IMR-90 (cell line): ENCODE measurements at regions not wholly inside any gene's neighbourhood (a gene's known extent, or its start where the extent isn't known, plus 50 kb on each side); places are given as distances from the start of the nearest gene placed in this dataset.

Experiments used
- ATAC-seq: fragments of 200-7000 bp; cut with Tn5 transposase; 2 replicates; pipeline ENCODE4 v1.9.1; 2020; ENCODE audit warnings: low read depth, mild to moderate bottlenecking, moderate library complexity
- BruUV-seq: library from RNA; stranded (reverse); fragments of 400-500 nt; replicated peaks from 2 replicates; lab custom pipeline; 2021; lab: Mats Ljungman, UMichigan
- CTCF ChIA-PET: fragments of 300-600 bp; formaldehyde crosslinking; extraction: SDS; loops from one replicate; lab custom pipeline; 2021; ENCODE audit warnings: antibody characterized with exemption; lab: Yijun Ruan, JAX
- POLR2A ChIA-PET: fragments of 300-600 bp; sonication (Branson Sonifier 250); formaldehyde crosslinking; loops from one replicate; lab custom pipeline; 2022; ENCODE audit warnings: antibody characterized with exemption; ENCODE audit not compliant: unreplicated experiment; lab: Charles Lee
- DNase-seq: peaks from one replicate; pipeline ENCODE4 v3.0.0; 2013
- H2AFZ ChIP-seq: replicated peaks from 2 replicates; pipeline ENCODE3; 2013; ENCODE audit warnings: low read length, mild to moderate bottlenecking; ENCODE audit not compliant: poor library complexity
- H2AK5ac ChIP-seq: 2 replicates; pipeline ENCODE4 v1.6.1; 2013; ENCODE audit warnings: low read depth, low read length, inconsistent platforms
- H2AK9ac ChIP-seq: replicated peaks from 2 replicates; pipeline ENCODE3; 2013; ENCODE audit warnings: mild to moderate bottlenecking, low read depth, low read length, moderate library complexity; ENCODE audit not compliant: poor library complexity
- H2BK120ac ChIP-seq: 2 replicates; pipeline ENCODE4 v1.6.1; 2013; ENCODE audit warnings: low read depth, low read length, inconsistent platforms
- H2BK15ac ChIP-seq: 3 replicates; pipeline ENCODE4 v1.6.1; 2013; ENCODE audit warnings: low read depth, low read length, inconsistent platforms
- H2BK20ac ChIP-seq: 2 replicates; pipeline ENCODE4 v1.6.1; 2013; ENCODE audit warnings: low read depth, mild to moderate bottlenecking, inconsistent platforms, low read length, moderate library complexity
- H2BK5ac ChIP-seq: 2 replicates; pipeline ENCODE4 v1.6.1; 2013; ENCODE audit warnings: mild to moderate bottlenecking, low read depth, low read length, inconsistent platforms; ENCODE audit not compliant: poor library complexity, severe bottlenecking
- H3K14ac ChIP-seq: replicated peaks from 2 replicates; pipeline ENCODE4 v1.6.1; 2013; ENCODE audit warnings: low read depth, low read length, inconsistent platforms
- H3K18ac ChIP-seq: 2 replicates; pipeline ENCODE4 v1.6.1; 2013; ENCODE audit warnings: low read depth, low read length, control low read depth
- H3K23ac ChIP-seq: 2 replicates; pipeline ENCODE4 v1.6.1; 2013; ENCODE audit warnings: low read depth, low read length, inconsistent platforms
- H3K27ac ChIP-seq: 2 replicates; pipeline ENCODE4 v1.5.1; 2013; ENCODE audit warnings: mild to moderate bottlenecking, control low read depth, low read length; ENCODE audit not compliant: insufficient read depth
- H3K27me3 ChIP-seq: 2 replicates; pipeline ENCODE4 v1.6.1; 2013; ENCODE audit warnings: low read length; ENCODE audit not compliant: control insufficient read depth, insufficient read depth
- H3K36me3 ChIP-seq: 2 replicates; pipeline ENCODE4 v1.6.1; 2013; ENCODE audit warnings: low read length, mixed read lengths; ENCODE audit not compliant: control insufficient read depth, insufficient read depth
- H3K4ac ChIP-seq: 2 replicates; pipeline ENCODE4 v1.6.1; 2013; ENCODE audit warnings: low read depth, low read length, inconsistent platforms
- H3K4me1 ChIP-seq: 2 replicates; pipeline ENCODE4 v1.6.1; 2013; ENCODE audit warnings: low read length, mixed read lengths; ENCODE audit not compliant: control insufficient read depth, insufficient read depth
- H3K4me2 ChIP-seq: 2 replicates; pipeline ENCODE4 v1.6.1; 2013; ENCODE audit warnings: low read depth, mild to moderate bottlenecking, control low read depth, low read length, moderate library complexity
- H3K4me3 ChIP-seq: 2 replicates; pipeline ENCODE4 v1.5.1; 2013; ENCODE audit warnings: low read depth, mild to moderate bottlenecking, control low read depth, low read length, moderate library complexity; ENCODE audit not compliant: insufficient read depth
- H3K56ac ChIP-seq: 2 replicates; pipeline ENCODE4 v1.6.1; 2013; ENCODE audit warnings: low read length, inconsistent platforms; ENCODE audit not compliant: insufficient read depth; ENCODE audit errors: extremely low read depth
- H3K79me1 ChIP-seq, 2 experiments: 2 replicates each; pipeline ENCODE4 v1.6.1; 2013; ENCODE audit warnings: low read length in 2 of 2, inconsistent platforms in 1 of 2, low read depth in 1 of 2
- H3K9ac ChIP-seq: 2 replicates; pipeline ENCODE4 v1.6.1; 2013; ENCODE audit warnings: low read depth, low read length, control low read depth
- H3K9me1 ChIP-seq: 2 replicates; pipeline ENCODE4 v1.6.1; 2013; ENCODE audit warnings: low read length, inconsistent platforms; ENCODE audit not compliant: insufficient read depth
- H3K9me3 ChIP-seq: 2 replicates; pipeline ENCODE4 v1.6.1; 2013; ENCODE audit warnings: low read length; ENCODE audit not compliant: control insufficient read depth, insufficient read depth
- H4K20me1 ChIP-seq: 2 replicates; pipeline ENCODE4 v1.6.1; 2013; ENCODE audit warnings: low read length, inconsistent platforms; ENCODE audit not compliant: insufficient read depth
- H4K5ac ChIP-seq: 2 replicates; pipeline ENCODE4 v1.6.1; 2013; ENCODE audit warnings: mild to moderate bottlenecking, low read depth, low read length, control low read depth
- H4K8ac ChIP-seq, 2 experiments: 2 replicates each; pipeline ENCODE4 v1.6.1; 2013; ENCODE audit warnings: low read depth in 2 of 2, low read length in 2 of 2, control low read depth in 1 of 2, inconsistent platforms in 1 of 2
- H4K91ac ChIP-seq: 2 replicates; pipeline ENCODE4 v1.6.1; 2013; ENCODE audit warnings: low read depth, low read length, inconsistent platforms; ENCODE audit not compliant: insufficient read depth
- CEBPB ChIP-seq: IDR thresholded peaks from 2 replicates; pipeline ENCODE4 v1.6.1; 2012; ENCODE audit warnings: low read depth, low read length, improper control_type of control experiment
- MAFK ChIP-seq: IDR thresholded peaks from 2 replicates; pipeline ENCODE4 v1.6.1; 2012; ENCODE audit warnings: low read depth, low read length, improper control_type of control experiment
- RCOR1 ChIP-seq: IDR thresholded peaks from 2 replicates; pipeline ENCODE4 v1.6.1; 2012; ENCODE audit warnings: mild to moderate bottlenecking, low read length, improper control_type of control experiment; ENCODE audit not compliant: insufficient replicate concordance
- RFX5 ChIP-seq: IDR thresholded peaks from 2 replicates; pipeline ENCODE4 v1.8.0; 2012; ENCODE audit warnings: low read depth, mild to moderate bottlenecking, low read length, moderate library complexity
- SMC3 ChIP-seq: fragments of 150-350 bp; IDR thresholded peaks from 2 replicates; pipeline ENCODE4 v1.6.1; 2016; ENCODE audit warnings: low read depth, mild to moderate bottlenecking, antibody characterized with exemption, low read length, moderate library complexity
- WGBS, 2 experiments: methylation state at CpG; one replicate each; pipeline versions ENCODE4 v1.1.5 to v1.1.7; 2013; ENCODE audit warnings: missing lambda C conversion rate in 2 of 2; ENCODE audit not compliant: insufficient read length in 1 of 2; ENCODE audit errors: extremely low coverage in 2 of 2; 5-methylcytosine and 5-hydroxymethylcytosine counted together
- dilution Hi-C: fragments of 300-500 bp; cut with HindIII; formaldehyde crosslinking; loops from one replicate; pipeline ENCODE4 v1.14.3; 2018; ENCODE audit warnings: low sequenced_read_pairs; ENCODE audit not compliant: unreplicated experiment
- in situ Hi-C: fragments of 300-500 bp; cut with MboI; formaldehyde crosslinking; loops from 3 replicates; pipeline ENCODE4 v1.14.3; 2019; ENCODE audit warnings: low sequenced_read_pairs, inconsistent platforms, mixed read lengths
- intact Hi-C: fragments of 100-400 bp; cut with micrococcal nuclease; formaldehyde crosslinking; loops from 2 replicates; pipeline ENCODE4 v1.10.0; 2022
- TF ChIP-seq, protein P1 (sequence below): fragments of 150-350 bp; IDR thresholded peaks from 2 replicates; pipeline ENCODE4 v1.6.1; 2016; ENCODE audit warnings: low read depth, mild to moderate bottlenecking, low read length, moderate library complexity, borderline replicate concordance

DNA sequence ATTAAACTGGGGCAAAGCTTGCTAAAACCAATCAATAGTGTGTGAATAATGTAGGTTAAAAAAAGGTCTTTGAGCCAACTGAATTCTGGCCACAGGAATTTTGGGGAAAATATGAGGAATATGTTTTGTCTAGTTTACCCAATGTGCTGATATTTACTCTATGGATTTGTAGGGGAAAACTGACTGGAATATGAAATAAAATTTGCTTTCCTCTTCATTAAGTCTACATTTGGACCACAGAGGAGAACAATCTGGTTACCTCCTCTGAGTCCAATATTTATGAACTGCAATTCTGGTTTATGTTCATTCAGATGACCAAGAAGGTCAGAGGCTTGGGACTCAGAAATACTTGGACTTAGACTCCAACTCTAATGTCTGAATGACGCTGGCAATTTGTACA lies 1042.2 kb upstream of the CNTNAP5 start:
- Histone ChIP-seq H3K4me3 (no peak overlapping the region), H3K18ac (no peak overlapping the region), H3K9me1 (no peaks in the 10 kb centered on the region), H3K56ac (no peak overlapping the region), H3K9me3 (peaks cover 4% of the 10 kb centered on the region), H2BK5ac (no peak overlapping the region), H2BK120ac (no peak overlapping the region), H3K4me2 (no peak overlapping the region), H4K91ac (no peak overlapping the region), H4K20me1 (no peaks in the 10 kb centered on the region), H3K9ac (no peak overlapping the region), H3K4me1 (no peaks in the 10 kb centered on the region), H3K14ac (no peak overlapping the region), H2BK15ac (no peak overlapping the region), H4K8ac (no peak overlapping the region), H2AFZ (no peak overlapping the region), H2AK9ac (no peak overlapping the region), H3K23ac (no peak overlapping the region), H2AK5ac (no peak overlapping the region), H4K5ac (no peak overlapping the region), H3K79me1 (no peaks in the 10 kb centered on the region), H3K36me3 (no peaks in the 10 kb centered on the region), H3K27me3 (no peaks in the 10 kb centered on the region), H2BK20ac (no peak overlapping the region), H3K27ac (no peak overlapping the region), H3K4ac (no peak overlapping the region)
- no TSS peak for BruUV-seq
- WGBS, 2 experiments: no CpG with 5 or more reads among the region's 1 CpG
- no peak for TF ChIP-seq MAFK
- no peak for TF ChIP-seq CEBPB
- TF ChIP-seq RCOR1: no peak
- TF ChIP-seq, protein P1, sequence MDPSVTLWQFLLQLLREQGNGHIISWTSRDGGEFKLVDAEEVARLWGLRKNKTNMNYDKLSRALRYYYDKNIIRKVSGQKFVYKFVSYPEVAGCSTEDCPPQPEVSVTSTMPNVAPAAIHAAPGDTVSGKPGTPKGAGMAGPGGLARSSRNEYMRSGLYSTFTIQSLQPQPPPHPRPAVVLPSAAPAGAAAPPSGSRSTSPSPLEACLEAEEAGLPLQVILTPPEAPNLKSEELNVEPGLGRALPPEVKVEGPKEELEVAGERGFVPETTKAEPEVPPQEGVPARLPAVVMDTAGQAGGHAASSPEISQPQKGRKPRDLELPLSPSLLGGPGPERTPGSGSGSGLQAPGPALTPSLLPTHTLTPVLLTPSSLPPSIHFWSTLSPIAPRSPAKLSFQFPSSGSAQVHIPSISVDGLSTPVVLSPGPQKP: no peak
- no peak for TF ChIP-seq SMC3
- TF ChIP-seq RFX5: no peak
- dilution Hi-C loops: no loop called here
- DNase-seq (no peak), ATAC-seq (no peak)
- ChIA-PET CTCF (no interaction called here), POLR2A (no interaction called here)
- in situ Hi-C loops: no loop called here
- intact Hi-C loops: no loop called here
